ENCODE measurements at regions not wholly inside any gene's neighbourhood (a gene's known extent, or its start where the extent isn't known, plus 50 kb on each side); places are given as distances from the start of the nearest gene placed in this dataset.

DNA sequence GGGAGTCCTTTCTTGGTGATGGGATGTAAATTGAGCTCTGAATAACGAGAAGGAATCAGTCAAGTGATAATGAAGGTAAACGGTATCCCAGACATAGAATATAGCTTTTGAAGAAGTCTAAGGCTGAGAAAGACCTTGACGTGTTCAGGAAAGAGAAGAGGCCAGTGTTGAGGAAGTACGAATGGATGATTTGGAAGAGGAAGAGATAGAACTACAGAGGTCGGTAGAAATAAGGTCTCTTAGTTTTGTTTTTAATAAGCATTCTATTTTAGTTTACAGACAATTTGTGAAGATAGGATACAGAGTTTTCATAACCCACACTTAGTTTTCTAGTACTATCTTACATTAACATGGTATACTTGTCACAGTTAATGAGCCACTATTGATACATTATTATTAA, 1598.1 kb downstream of the FAM181B start (continued):
- no peak for TF ChIP-seq NANOG (IDR thresholded peaks at IDR 0.05; ENCODE audit: insufficient read depth, low read depth, low read length, poor library complexity, severe bottlenecking)

All from H1 (cell line).